GM12878 (cell line): ENCODE measurements at regions not wholly inside any gene's neighbourhood (a gene's known extent, or its start where the extent isn't known, plus 50 kb on each side); places are given as distances from the start of the nearest gene placed in this dataset.
A peak's percentile ranks its signal among the peaks of the same experiment; 100 is the strongest.

Source experiments
- ATAC-seq: fragments of 200-7000 bp; cut with Tn5 transposase; 3 replicates; pipeline ENCODE4 v1.9.1; 2020; ENCODE audit warnings: mild to moderate bottlenecking, moderate library complexity
- BruUV-seq: library from RNA; stranded (reverse); fragments of 400-500 nt; replicated peaks from 2 replicates; lab custom pipeline; 2021; lab: Mats Ljungman, UMichigan
- CTCF ChIA-PET: fragments of 300-600 bp; sonication (Branson Sonifier 250); formaldehyde crosslinking; extraction: SDS; loops from one replicate; lab custom pipeline; 2021; ENCODE audit warnings: inconsistent platforms; lab: Yijun Ruan, JAX
- POLR2A ChIA-PET: fragments of 350-600 bp; formaldehyde crosslinking; extraction: SDS; loops from one replicate; lab custom pipeline; 2021; ENCODE audit warnings: inconsistent platforms; lab: Charles Lee
- RAD21 ChIA-PET: fragments of 300-600 bp; sonication (Branson Sonifier 250); formaldehyde crosslinking; loops from one replicate; lab custom pipeline; 2023; ENCODE audit warnings: antibody characterized with exemption; ENCODE audit not compliant: unreplicated experiment; lab: Charles Lee
- SMC1A ChIA-PET: fragments of 300-600 bp; sonication (Branson Sonifier 250); formaldehyde crosslinking; loops from one replicate; lab custom pipeline; 2023; ENCODE audit not compliant: unreplicated experiment, uncharacterized antibody; lab: Charles Lee
- DNase-seq: peaks from one replicate; pipeline ENCODE4 v3.0.0-alpha.2; 2011; ENCODE audit warnings: low read depth, low spot score
- FAIRE-seq: peaks from 3 replicates; lab custom pipeline; 2011; peaks lifted over from hg19 to GRCh38; lab: Jason Lieb, UNC
- H2AFZ ChIP-seq: 2 replicates; pipeline ENCODE4 v1.6.0; 2011; ENCODE audit warnings: low read depth, low read length, control low read depth; ENCODE audit not compliant: control insufficient read depth
- H3K27ac ChIP-seq: 2 replicates; pipeline ENCODE4 v1.5.1; 2011; ENCODE audit warnings: control low read depth; ENCODE audit not compliant: control insufficient read depth, insufficient read depth
- H3K27me3 ChIP-seq, 2 experiments: replicated peaks in 1 of 2; 2 replicates each; pipeline versions ENCODE4 v1.6.0 to v1.6.1; 2011; ENCODE audit warnings: low read length in 1 of 2; ENCODE audit not compliant: control insufficient read depth in 2 of 2, insufficient read depth in 2 of 2
- H3K36me3 ChIP-seq, 2 experiments: 2 replicates each; pipeline ENCODE4 v1.5.1; 2011; ENCODE audit warnings: low read length in 1 of 2; ENCODE audit not compliant: control insufficient read depth in 2 of 2, insufficient read depth in 2 of 2
- H3K4me1 ChIP-seq: 2 replicates; pipeline ENCODE4 v1.6.1; 2011; ENCODE audit warnings: mild to moderate bottlenecking, low read length, moderate library complexity, mixed read lengths; ENCODE audit not compliant: control insufficient read depth, insufficient read depth
- H3K4me2 ChIP-seq: 2 replicates; pipeline ENCODE4 v1.6.0; 2011; ENCODE audit warnings: control low read depth; ENCODE audit not compliant: control insufficient read depth, insufficient read depth
- H3K4me3 ChIP-seq: fragments of 200-600 bp; sonication (generic); 2 replicates; pipeline ENCODE4 v1.5.1; 2016
- H3K79me2 ChIP-seq: 2 replicates; pipeline ENCODE4 v1.6.0; 2011; ENCODE audit warnings: low read length; ENCODE audit not compliant: control insufficient read depth, insufficient read depth
- H3K9ac ChIP-seq: 2 replicates; pipeline ENCODE4 v1.8.0; 2011; ENCODE audit warnings: low read length, control low read depth, mixed read lengths; ENCODE audit not compliant: control insufficient read depth, insufficient read depth
- H3K9me3 ChIP-seq: replicated peaks from 3 replicates; pipeline ENCODE4 v1.5.1; 2011; ENCODE audit warnings: mild to moderate bottlenecking, low read length; ENCODE audit not compliant: control insufficient read depth, insufficient read depth
- H4K20me1 ChIP-seq: 2 replicates; pipeline ENCODE4 v1.6.0; 2011; ENCODE audit not compliant: control insufficient read depth, insufficient read depth
- ATF7 ChIP-seq: fragments of 450-650 bp; IDR thresholded peaks from 2 replicates; pipeline ENCODE4 v1.6.1; 2016; ENCODE audit warnings: low read depth, mild to moderate bottlenecking
- CBX3 ChIP-seq: fragments of 200-600 bp; sonication (generic); IDR thresholded peaks from 2 replicates; pipeline ENCODE4 v1.6.1; 2016; ENCODE audit warnings: low read depth, borderline replicate concordance
- EED ChIP-seq: sonication (generic); IDR thresholded peaks from 2 replicates; pipeline ENCODE4 v1.6.1; 2016; ENCODE audit warnings: antibody characterized with exemption, low read depth
- HDAC6 ChIP-seq: fragments of 200-600 bp; sonication (generic); IDR thresholded peaks from one replicate; pipeline ENCODE4 v1.8.0; 2017; ENCODE audit warnings: antibody characterized with exemption; ENCODE audit not compliant: unreplicated experiment
- IKZF2 ChIP-seq, 2 experiments: fragments of 450-650 bp; IDR thresholded peaks; 2 replicates each; pipeline ENCODE4 v1.6.1; 2017; ENCODE audit warnings: mild to moderate bottlenecking in 2 of 2, moderate library complexity in 2 of 2
- RBBP5 ChIP-seq: fragments of 200-600 bp; sonication (generic); conservative IDR thresholded peaks from 2 replicates; pipeline ENCODE4 v1.6.1; 2016
- RFX5 ChIP-seq: IDR thresholded peaks from 2 replicates; pipeline ENCODE4 v1.6.1; 2011; ENCODE audit warnings: low read depth, low read length, improper control_type of control experiment
- SPI1 ChIP-seq: IDR thresholded peaks from 2 replicates; pipeline ENCODE4 v1.6.1; 2011; ENCODE audit warnings: low read depth, mild to moderate bottlenecking, low read length, moderate library complexity, borderline replicate concordance; ENCODE audit not compliant: insufficient read depth
- ZNF384 ChIP-seq: IDR thresholded peaks from 2 replicates; pipeline ENCODE4 v1.6.1; 2012; ENCODE audit warnings: low read depth, mild to moderate bottlenecking, low read length, improper control_type of control experiment, borderline replicate concordance
- WGBS: methylation state at CpG from one replicate; pipeline ENCODE4 v1.1.6; 2016; ENCODE audit warnings: low lambda C conversion rate; ENCODE audit not compliant: insufficient replicate concordance, insufficient coverage; ENCODE audit errors: missing lambda C conversion rate; 5-methylcytosine and 5-hydroxymethylcytosine counted together
- in situ Hi-C: fragments of 300-500 bp; cut with MboI; formaldehyde crosslinking; loops from 9 replicates; pipeline ENCODE4 v1.14.3; 2018; ENCODE audit warnings: mixed read lengths
- intact Hi-C: fragments of 100-400 bp; cut with micrococcal nuclease; formaldehyde crosslinking; loops from one replicate; pipeline ENCODE4 v1.14.2; 2022; ENCODE audit not compliant: unreplicated experiment

GRCh38 chr20:39778431-39778830 is 816.3 kb downstream of the DHX35 start:
- SMC1A ChIA-PET, result interaction anchor here (0.8 to 1.7 kb wide), 6 partner anchors 9 to 95 kb away, joined by 3 to 6 read pairs (median 5); no protein-coding TSS in a partner anchor
- Histone ChIP-seq H4K20me1 (no peaks in the 10 kb centered on the region), H3K9ac (no peak overlapping the region), H3K4me3 (no peak overlapping the region), H3K4me2 (no peak overlapping the region), H3K4me1 (no peaks in the 10 kb centered on the region), H3K27me3 (no peaks in the 10 kb centered on the region), H3K36me3 (no peaks in the 10 kb centered on the region), H3K27ac (no peak overlapping the region), H3K9me3 (no peaks in the 10 kb centered on the region; the same call in 2 of the 3 replicates), H2AFZ (no peak overlapping the region), H3K79me2 (no peaks in the 10 kb centered on the region)
- intact Hi-C loops, result loop anchor here (10.0 kb wide), 1 partner anchor 96 kb away; no protein-coding TSS in a partner anchor
- CTCF ChIA-PET, result interaction anchor here (2.5 kb wide), 1 partner anchor 95 kb away, joined by 11 read pairs; no protein-coding TSS in a partner anchor
- 50% methylated on average over 2 of the region's 2 CpGs for WGBS
- TF ChIP-seq ZNF384 (peak; percentile 21; the same call in 1 of the 2 replicates), ATF7 (0 out of 2 replicates have a peak, but pooled peaks have one; percentile 38), RFX5 (no peak), HDAC6 (no peak), IKZF2 (IDR thresholded peaks at IDR 0.05) (peak in 1 of 2 experiments; percentile 25; a peak in 2 of 4 replicates), CBX3 (no peak), SPI1 (no peak), RBBP5 (no peak), EED (no peak)
- peak; percentile 20 for DNase-seq
- BruUV-seq, result no TSS peak
- peak; percentile 80 for ATAC-seq
- FAIRE-seq, result no peak
- RAD21 ChIA-PET, result interaction anchor here (1.2 to 1.9 kb wide), 4 partner anchors 26 to 117 kb away, joined by 3 to 9 read pairs (median 6); no protein-coding TSS in a partner anchor
- in situ Hi-C loops, result no loop called here
- POLR2A ChIA-PET, result no interaction called here
